ENCODE measurements at regions not wholly inside any gene's neighbourhood (a gene's known extent, or its start where the extent isn't known, plus 50 kb on each side); places are given as distances from the start of the nearest gene placed in this dataset.

- Histone ChIP-seq H3K18ac (ENCODE audit: low read length) (no peak overlapping the region), H3K79me2 (ENCODE audit: control insufficient read depth, insufficient read depth, low read length) (no peaks in the 10 kb centered on the region), H3K27me3 (ENCODE audit: insufficient read depth, low read length, poor library complexity) (no peaks in the 10 kb centered on the region), H3K36me3 (ENCODE audit: control insufficient read depth, insufficient read depth, low read length) (no peaks in the 10 kb centered on the region), H3K4me1 (ENCODE audit: control insufficient read depth, low read depth, low read length) (no peaks in the 10 kb centered on the region), H3K56ac (ENCODE audit: low read length) (no peak overlapping the region), H3K9ac (ENCODE audit: low read length) (no peak overlapping the region), H2BK5ac (ENCODE audit: low read length) (no peak overlapping the region), H2BK120ac (ENCODE audit: low read depth, low read length) (no peak overlapping the region), H3K27ac (ENCODE audit: low read depth, low read length) (no peak overlapping the region), H3K4ac (ENCODE audit: low read depth, low read length) (no peak overlapping the region), H2BK15ac (replicated peaks; ENCODE audit: low read depth) (peak overlapping the region; percentile 85), H3K79me1 (ENCODE audit: low read length) (no peaks in the 10 kb centered on the region), H2AK5ac (ENCODE audit: low read length) (no peak overlapping the region), H4K8ac (ENCODE audit: low read depth, low read length) (no peak overlapping the region), H3K23ac (ENCODE audit: low read length) (no peak overlapping the region), H4K5ac (ENCODE audit: low read length) (no peak overlapping the region), H3K4me3 (ENCODE audit: low read length) (no peak overlapping the region), H3K4me2 (ENCODE audit: low read length) (no peak overlapping the region)
- WGBS (ENCODE audit: extremely low coverage, insufficient coverage, low lambda C conversion rate): 100% methylated on average over 1 of the region's 3 CpGs
- no peak for DNase-seq
Measured at GRCh38 chr9:25613709-25614108, 64.5 kb downstream of the TUSC1 start.

- Histone ChIP-seq H3K4me2 (ENCODE audit: low read length) (no peak overlapping the region), H3K79me2 (ENCODE audit: control insufficient read depth, insufficient read depth, low read length) (no peaks in the 10 kb centered on the region), H3K4me3 (ENCODE audit: low read length) (no peak overlapping the region), H2BK5ac (ENCODE audit: low read length) (no peak overlapping the region), H3K23ac (ENCODE audit: low read length) (no peak overlapping the region), H3K36me3 (ENCODE audit: control insufficient read depth, insufficient read depth, low read length) (no peaks in the 10 kb centered on the region), H4K5ac (ENCODE audit: low read length) (no peak overlapping the region), H3K4ac (ENCODE audit: low read depth, low read length) (no peak overlapping the region), H3K27ac (ENCODE audit: low read depth, low read length) (no peak overlapping the region), H3K56ac (ENCODE audit: low read length) (no peak overlapping the region), H3K27me3 (ENCODE audit: insufficient read depth, low read length, poor library complexity) (no peaks in the 10 kb centered on the region), H2BK120ac (ENCODE audit: low read depth, low read length) (no peak overlapping the region), H3K4me1 (ENCODE audit: control insufficient read depth, low read depth, low read length) (peaks cover 6% of the 10 kb centered on the region), H2BK15ac (replicated peaks; ENCODE audit: low read depth) (peak overlapping the region; percentile 85), H3K9ac (ENCODE audit: low read length) (no peak overlapping the region), H2AK5ac (ENCODE audit: low read length) (no peak overlapping the region), H3K18ac (ENCODE audit: low read length) (no peak overlapping the region), H4K8ac (ENCODE audit: low read depth, low read length) (no peak overlapping the region), H3K79me1 (ENCODE audit: low read length) (no peaks in the 10 kb centered on the region)
- DNase-seq: peak; percentile 74
Measured at GRCh38 chr9:25603106-25603505, 75.1 kb downstream of the TUSC1 start.

- Histone ChIP-seq H3K27me3 (ENCODE audit: insufficient read depth, low read length, poor library complexity) (no peaks in the 10 kb centered on the region), H3K79me2 (ENCODE audit: control insufficient read depth, insufficient read depth, low read length) (no peaks in the 10 kb centered on the region), H2BK5ac (ENCODE audit: low read length) (no peak overlapping the region), H3K27ac (ENCODE audit: low read depth, low read length) (no peak overlapping the region), H3K23ac (ENCODE audit: low read length) (no peak overlapping the region), H3K36me3 (ENCODE audit: control insufficient read depth, insufficient read depth, low read length) (no peaks in the 10 kb centered on the region), H3K56ac (ENCODE audit: low read length) (no peak overlapping the region), H3K18ac (ENCODE audit: low read length) (peak overlapping the region; percentile 80), H3K4ac (ENCODE audit: low read depth, low read length) (no peak overlapping the region), H3K9ac (ENCODE audit: low read length) (no peak overlapping the region), H4K5ac (ENCODE audit: low read length) (no peak overlapping the region), H2AK5ac (ENCODE audit: low read length) (no peak overlapping the region), H3K4me1 (ENCODE audit: control insufficient read depth, low read depth, low read length) (peaks cover 4% of the 10 kb centered on the region), H4K8ac (ENCODE audit: low read depth, low read length) (no peak overlapping the region), H3K4me3 (ENCODE audit: low read length) (no peak overlapping the region), H2BK15ac (replicated peaks; ENCODE audit: low read depth) (no peak overlapping the region), H3K79me1 (ENCODE audit: low read length) (no peaks in the 10 kb centered on the region), H2BK120ac (ENCODE audit: low read depth, low read length) (no peak overlapping the region), H3K4me2 (ENCODE audit: low read length) (no peak overlapping the region)
- DNase-seq: peak; percentile 79
- WGBS (ENCODE audit: extremely low coverage, insufficient coverage, low lambda C conversion rate): no CpG with 5 or more reads among the region's 6 CpGs
Measured at GRCh38 chr9:25602400-25603044, 75.7 kb downstream of the TUSC1 start.

- Histone ChIP-seq H3K18ac (ENCODE audit: low read length) (no peak overlapping the region), H3K27ac (ENCODE audit: low read depth, low read length) (no peak overlapping the region), H3K23ac (ENCODE audit: low read length) (no peak overlapping the region), H4K8ac (ENCODE audit: low read depth, low read length) (no peak overlapping the region), H3K4ac (ENCODE audit: low read depth, low read length) (no peak overlapping the region), H3K79me2 (ENCODE audit: control insufficient read depth, insufficient read depth, low read length) (no peaks in the 10 kb centered on the region), H2BK5ac (ENCODE audit: low read length) (no peak overlapping the region), H2AK5ac (ENCODE audit: low read length) (no peak overlapping the region), H3K4me1 (ENCODE audit: control insufficient read depth, low read depth, low read length) (peaks cover 4% of the 10 kb centered on the region), H2BK120ac (ENCODE audit: low read depth, low read length) (no peak overlapping the region), H3K4me2 (ENCODE audit: low read length) (no peak overlapping the region), H3K9ac (ENCODE audit: low read length) (no peak overlapping the region), H3K36me3 (ENCODE audit: control insufficient read depth, insufficient read depth, low read length) (no peaks in the 10 kb centered on the region), H3K79me1 (ENCODE audit: low read length) (no peaks in the 10 kb centered on the region), H3K27me3 (ENCODE audit: insufficient read depth, low read length, poor library complexity) (no peaks in the 10 kb centered on the region), H3K4me3 (ENCODE audit: low read length) (no peak overlapping the region), H2BK15ac (replicated peaks; ENCODE audit: low read depth) (no peak overlapping the region), H3K56ac (ENCODE audit: low read length) (no peak overlapping the region), H4K5ac (ENCODE audit: low read length) (no peak overlapping the region)
- DNase-seq: no peak
- no CpG with 5 or more reads among the region's 1 CpG for WGBS (ENCODE audit: extremely low coverage, insufficient coverage, low lambda C conversion rate)
Measured at GRCh38 chr9:25600501-25600900, 77.7 kb downstream of the TUSC1 start.

- Histone ChIP-seq H3K23ac (ENCODE audit: low read length) (no peak overlapping the region), H3K27ac (ENCODE audit: low read depth, low read length) (no peak overlapping the region), H2AK5ac (ENCODE audit: low read length) (no peak overlapping the region), H4K8ac (ENCODE audit: low read depth, low read length) (no peak overlapping the region), H3K56ac (ENCODE audit: low read length) (no peak overlapping the region), H3K4me3 (ENCODE audit: low read length) (no peak overlapping the region), H3K27me3 (ENCODE audit: insufficient read depth, low read length, poor library complexity) (no peaks in the 10 kb centered on the region), H3K79me1 (ENCODE audit: low read length) (no peaks in the 10 kb centered on the region), H2BK120ac (ENCODE audit: low read depth, low read length) (no peak overlapping the region), H3K18ac (ENCODE audit: low read length) (no peak overlapping the region), H3K4me2 (ENCODE audit: low read length) (no peak overlapping the region), H3K79me2 (ENCODE audit: control insufficient read depth, insufficient read depth, low read length) (no peaks in the 10 kb centered on the region), H2BK15ac (replicated peaks; ENCODE audit: low read depth) (no peak overlapping the region), H3K4me1 (ENCODE audit: control insufficient read depth, low read depth, low read length) (no peaks in the 10 kb centered on the region), H3K9ac (ENCODE audit: low read length) (no peak overlapping the region), H3K36me3 (ENCODE audit: control insufficient read depth, insufficient read depth, low read length) (no peaks in the 10 kb centered on the region), H2BK5ac (ENCODE audit: low read length) (no peak overlapping the region), H3K4ac (ENCODE audit: low read depth, low read length) (no peak overlapping the region), H4K5ac (ENCODE audit: low read length) (no peak overlapping the region)
- no CpG with 5 or more reads among the region's 2 CpGs for WGBS (ENCODE audit: extremely low coverage, insufficient coverage, low lambda C conversion rate)
- no peak for DNase-seq
Measured at GRCh38 chr9:25584611-25585010, 93.6 kb downstream of the TUSC1 start.

GRCh38 chr9:25573281-25573680 is 105.0 kb downstream of the TUSC1 start:
- H2BK5ac ChIP-seq (ENCODE audit: low read length): no peak overlapping the region
- 100% methylated on average over 3 of the region's 5 CpGs for WGBS (ENCODE audit: extremely low coverage, insufficient coverage, low lambda C conversion rate)
- H3K79me1 ChIP-seq (ENCODE audit: low read length): no peaks in the 10 kb centered on the region
- H3K4me2 ChIP-seq (ENCODE audit: low read length): no peak overlapping the region
- H3K4me1 ChIP-seq (ENCODE audit: control insufficient read depth, low read depth, low read length): no peaks in the 10 kb centered on the region
- no peak overlapping the region for H3K4ac ChIP-seq (ENCODE audit: low read depth, low read length)
- H4K8ac ChIP-seq (ENCODE audit: low read depth, low read length): no peak overlapping the region
- no peak overlapping the region for H4K5ac ChIP-seq (ENCODE audit: low read length)
- no peak overlapping the region for H3K4me3 ChIP-seq (ENCODE audit: low read length)
- no peak overlapping the region for H2BK120ac ChIP-seq (ENCODE audit: low read depth, low read length)
- no peaks in the 10 kb centered on the region for H3K36me3 ChIP-seq (ENCODE audit: control insufficient read depth, insufficient read depth, low read length)
- no peak overlapping the region for H3K9ac ChIP-seq (ENCODE audit: low read length)
- H3K23ac ChIP-seq (ENCODE audit: low read length): no peak overlapping the region
- no peak for DNase-seq
- no peak overlapping the region for H3K27ac ChIP-seq (ENCODE audit: low read depth, low read length)
- no peaks in the 10 kb centered on the region for H3K27me3 ChIP-seq (ENCODE audit: insufficient read depth, low read length, poor library complexity)
- no peak overlapping the region for H2BK15ac ChIP-seq (replicated peaks; ENCODE audit: low read depth)
- no peak overlapping the region for H3K56ac ChIP-seq (ENCODE audit: low read length)
- H3K18ac ChIP-seq (ENCODE audit: low read length): no peak overlapping the region
- no peaks in the 10 kb centered on the region for H3K79me2 ChIP-seq (ENCODE audit: control insufficient read depth, insufficient read depth, low read length)
- no peak overlapping the region for H2AK5ac ChIP-seq (ENCODE audit: low read length)

All from mesendoderm (in vitro differentiated cells).